ENCODE measurements at regions not wholly inside any gene's neighbourhood (a gene's known extent, or its start where the extent isn't known, plus 50 kb on each side); places are given as distances from the start of the nearest gene placed in this dataset.

GRCh38 chr7:94236960-94237359, 157.7 kb upstream of the COL1A2 start:
- H3K27me3 ChIP-seq = no peaks in the 10 kb centered on the region
- 78 to 85% methylated on average over 2 of the region's 2 CpGs for WGBS, 2 donors
- H3K4me3 ChIP-seq = no peak overlapping the region
- TF ChIP-seq POLR2A (IDR thresholded peaks at IDR 0.05) (no peak), EP300 (IDR thresholded peaks at IDR 0.05) (no peak), CTCF (IDR thresholded peaks at IDR 0.05) (no peak)
- no peaks in the 10 kb centered on the region for H3K9me3 ChIP-seq
- H3K4me1 ChIP-seq = no peaks in the 10 kb centered on the region
- H3K36me3 ChIP-seq = no peaks in the 10 kb centered on the region
- no peak overlapping the region for H3K27ac ChIP-seq
- DNase-seq (ENCODE audit: low spot score in 2 of 2) = no peak

- WGBS, 2 donors = 63% methylated on average over 3 of the region's 3 CpGs
- TF ChIP-seq CTCF (IDR thresholded peaks at IDR 0.05) (no peak), EP300 (IDR thresholded peaks at IDR 0.05) (no peak), POLR2A (IDR thresholded peaks at IDR 0.05) (no peak)
- no peaks in the 10 kb centered on the region for H3K9me3 ChIP-seq
- no peak overlapping the region for H3K27ac ChIP-seq
- no peak for DNase-seq (ENCODE audit: low spot score in 2 of 2)
- H3K27me3 ChIP-seq = no peaks in the 10 kb centered on the region
- no peak overlapping the region for H3K4me3 ChIP-seq
- no peaks in the 10 kb centered on the region for H3K36me3 ChIP-seq
- no peaks in the 10 kb centered on the region for H3K4me1 ChIP-seq
These were observed 157.3 kb upstream of the COL1A2 start for GRCh38 chr7:94237417-94237816.

GRCh38 chr7:94239661-94240234, 154.9 kb upstream of the COL1A2 start:
- 53 to 55% methylated on average over 4 of the region's 4 CpGs for WGBS, 2 donors
- DNase-seq (ENCODE audit: low spot score in 2 of 2) = no peak
- no peak overlapping the region for H3K27ac ChIP-seq

GRCh38 chr7:94240902-94241301, 153.8 kb upstream of the COL1A2 start:
- WGBS, 2 donors = 85 to 88% methylated on average over 6 of the region's 6 CpGs
- DNase-seq (ENCODE audit: low spot score in 2 of 2) = no peak
- Histone ChIP-seq H3K27ac (no peak overlapping the region), H3K4me1 (no peaks in the 10 kb centered on the region), H3K27me3 (no peaks in the 10 kb centered on the region), H3K4me3 (no peak overlapping the region), H3K9me3 (no peaks in the 10 kb centered on the region), H3K36me3 (no peaks in the 10 kb centered on the region)
- TF ChIP-seq CTCF (IDR thresholded peaks at IDR 0.05) (no peak), POLR2A (IDR thresholded peaks at IDR 0.05) (no peak), EP300 (IDR thresholded peaks at IDR 0.05) (no peak)

More at GRCh38 chr7:94239661-94240234, 154.9 kb upstream of the COL1A2 start:
- H3K9me3 ChIP-seq = no peaks in the 10 kb centered on the region
- H3K4me1 ChIP-seq = no peaks in the 10 kb centered on the region
- H3K36me3 ChIP-seq = no peaks in the 10 kb centered on the region
- H3K4me3 ChIP-seq = no peak overlapping the region
- peak in 1 of 2 donors; percentile 12 for TF ChIP-seq EP300 (IDR thresholded peaks at IDR 0.05)
- no peak for TF ChIP-seq CTCF (IDR thresholded peaks at IDR 0.05)
- H3K27me3 ChIP-seq = no peaks in the 10 kb centered on the region

GRCh38 chr7:94241402-94241925, 153.2 kb upstream of the COL1A2 start:
- no peaks in the 10 kb centered on the region for H3K36me3 ChIP-seq
- no peak for DNase-seq (ENCODE audit: low spot score in 2 of 2)
- H3K27ac ChIP-seq = no peak overlapping the region
- WGBS, 2 donors = 79 to 82% methylated on average over 3 of the region's 3 CpGs
- H3K4me1 ChIP-seq = no peaks in the 10 kb centered on the region
- H3K9me3 ChIP-seq = no peaks in the 10 kb centered on the region
- no peak overlapping the region for H3K4me3 ChIP-seq
- TF ChIP-seq EP300 (IDR thresholded peaks at IDR 0.05) = no peak
- H3K27me3 ChIP-seq = no peaks in the 10 kb centered on the region

Measured in tibial nerve (tissue), 4 donors.